Activated T-cell treated with anti-CD3 and anti-CD28 coated beads, Interleukin-2, amount 50 U/mL, for 4 hours (primary cell): ENCODE measurements at regions not wholly inside any gene's neighbourhood (a gene's known extent, or its start where the extent isn't known, plus 50 kb on each side); places are given as distances from the start of the nearest gene placed in this dataset.

Experiments
- ATAC-seq, 2 donors: fragments of 200-7000 bp; cut with Tn5 transposase; one replicate each; pipeline ENCODE4 v1.10.0; 2021
- DNase-seq: peaks from one replicate; pipeline ENCODE4 v3.0.0-alpha.2; 2020
- H3K27me3 Mint-ChIP-seq: one replicate; pipeline ENCODE4 v1.8.0; 2021; ENCODE audit warnings: low read depth, mixed read lengths
- H3K36me3 Mint-ChIP-seq: one replicate; pipeline ENCODE4 v1.8.0; 2022; ENCODE audit warnings: mixed read lengths; ENCODE audit not compliant: insufficient read depth
- H3K4me1 Mint-ChIP-seq: one replicate; pipeline ENCODE4 v1.8.0; 2021; ENCODE audit warnings: low read depth, mixed read lengths
- H3K4me3 Mint-ChIP-seq: one replicate; pipeline ENCODE4 v1.8.0; 2021; ENCODE audit warnings: mild to moderate bottlenecking, moderate library complexity, mixed read lengths
- H3K9me3 Mint-ChIP-seq: one replicate; pipeline ENCODE4 v1.8.0; 2021; ENCODE audit warnings: mixed read lengths

GRCh38 chr5:155268770-155269425 lies 255.3 kb downstream of the KIF4B start:
- no peaks in the 10 kb centered on the region for H3K4me1 Mint-ChIP-seq
- no peaks in the 10 kb centered on the region for H3K9me3 Mint-ChIP-seq
- H3K36me3 Mint-ChIP-seq, result no peaks in the 10 kb centered on the region
- H3K4me3 Mint-ChIP-seq, result no peak overlapping the region
- no peak for ATAC-seq
- no peak for DNase-seq
- H3K27me3 Mint-ChIP-seq, result no peaks in the 10 kb centered on the region

DNA sequence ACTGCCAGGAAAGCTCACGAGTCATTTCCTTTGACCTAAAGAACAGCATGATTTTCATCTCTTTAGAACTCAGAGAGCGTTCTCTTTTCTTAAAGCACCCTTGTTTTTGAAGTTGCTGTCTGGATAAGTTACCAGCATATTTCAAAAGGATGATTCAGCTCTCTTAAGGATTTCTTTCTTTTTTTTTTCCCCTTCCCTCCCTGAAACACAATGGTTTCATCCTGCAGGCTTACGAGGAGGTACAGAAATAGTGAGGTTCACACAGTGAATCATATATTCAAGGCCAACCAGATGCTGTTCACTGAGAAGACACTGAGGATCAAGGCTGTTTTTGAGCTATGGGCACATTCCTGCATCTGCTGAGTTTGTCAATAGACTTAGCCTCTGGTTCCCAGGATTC lies 257.2 kb downstream of the KIF4B start:
- DNase-seq (no peak), ATAC-seq (no peak)
- no peak overlapping the region for H3K4me3 Mint-ChIP-seq
- H3K36me3 Mint-ChIP-seq, result no peaks in the 10 kb centered on the region
- H3K27me3 Mint-ChIP-seq, result no peaks in the 10 kb centered on the region
- no peaks in the 10 kb centered on the region for H3K4me1 Mint-ChIP-seq
- no peaks in the 10 kb centered on the region for H3K9me3 Mint-ChIP-seq

DNA sequence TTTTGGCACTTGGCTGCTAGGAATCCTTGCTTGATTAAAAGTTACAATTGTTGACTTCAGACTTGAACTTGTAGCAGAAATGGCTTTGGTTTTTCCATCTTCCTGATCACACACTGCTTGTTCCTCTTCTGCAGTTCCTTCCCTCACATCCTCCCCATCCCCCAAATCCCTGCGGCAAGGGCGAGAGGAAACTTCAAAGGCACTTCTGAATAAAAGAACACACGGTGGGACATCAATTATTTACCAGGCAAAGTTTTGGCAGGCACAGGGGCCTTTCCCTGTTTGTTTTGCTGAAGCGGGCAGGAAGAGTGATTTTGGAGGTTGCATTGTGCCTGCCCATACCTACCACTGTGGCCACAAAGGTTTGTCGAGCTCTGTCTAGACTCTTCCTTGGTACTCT lies 260.9 kb downstream of the KIF4B start:
- H3K9me3 Mint-ChIP-seq, result no peaks in the 10 kb centered on the region
- ATAC-seq (no peak), DNase-seq (no peak)
- no peaks in the 10 kb centered on the region for H3K4me1 Mint-ChIP-seq
- H3K27me3 Mint-ChIP-seq, result no peaks in the 10 kb centered on the region
- no peak overlapping the region for H3K4me3 Mint-ChIP-seq
- H3K36me3 Mint-ChIP-seq, result no peaks in the 10 kb centered on the region

DNA sequence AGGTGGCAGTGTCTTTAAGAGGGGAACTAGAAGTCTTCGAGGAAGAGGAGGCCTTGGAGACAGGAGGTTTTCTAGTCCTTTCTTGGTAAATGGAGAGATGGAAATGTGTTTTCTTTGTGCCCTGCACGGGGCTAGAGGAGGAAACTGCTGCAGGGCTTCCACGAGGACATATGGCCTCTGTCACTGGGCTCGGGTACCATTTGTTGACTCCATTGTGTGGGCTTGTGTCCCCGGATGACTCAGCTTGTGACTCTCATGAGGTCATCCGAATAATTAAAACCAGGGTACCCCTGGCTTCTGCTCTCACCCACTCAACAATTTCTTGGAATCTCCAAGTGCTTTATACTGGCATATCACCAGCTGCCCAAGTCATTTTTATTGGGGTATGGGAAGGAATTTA lies 261.7 kb downstream of the KIF4B start:
- ATAC-seq (no peak), DNase-seq (no peak)
- H3K4me1 Mint-ChIP-seq, result no peaks in the 10 kb centered on the region
- H3K27me3 Mint-ChIP-seq, result no peaks in the 10 kb centered on the region
- H3K36me3 Mint-ChIP-seq, result no peaks in the 10 kb centered on the region
- H3K4me3 Mint-ChIP-seq, result no peak overlapping the region
- H3K9me3 Mint-ChIP-seq, result no peaks in the 10 kb centered on the region

- ATAC-seq, result no peak
- H3K9me3 Mint-ChIP-seq, result no peaks in the 10 kb centered on the region
- H3K4me3 Mint-ChIP-seq, result no peak overlapping the region
- peaks cover 2% of the 10 kb centered on the region for H3K27me3 Mint-ChIP-seq
- no peaks in the 10 kb centered on the region for H3K4me1 Mint-ChIP-seq
- H3K36me3 Mint-ChIP-seq, result no peaks in the 10 kb centered on the region
- no peak for DNase-seq
These were observed 262.7 kb downstream of the KIF4B start for GRCh38 chr5:155276231-155276630.

- DNase-seq (no peak), ATAC-seq (no peak)
- Mint-ChIP-seq H3K9me3 (no peaks in the 10 kb centered on the region), H3K4me3 (no peak overlapping the region), H3K36me3 (no peaks in the 10 kb centered on the region), H3K27me3 (peaks cover 7% of the 10 kb centered on the region), H3K4me1 (no peaks in the 10 kb centered on the region)
These were observed 265.0 kb downstream of the KIF4B start for GRCh38 chr5:155278532-155278931.

DNA sequence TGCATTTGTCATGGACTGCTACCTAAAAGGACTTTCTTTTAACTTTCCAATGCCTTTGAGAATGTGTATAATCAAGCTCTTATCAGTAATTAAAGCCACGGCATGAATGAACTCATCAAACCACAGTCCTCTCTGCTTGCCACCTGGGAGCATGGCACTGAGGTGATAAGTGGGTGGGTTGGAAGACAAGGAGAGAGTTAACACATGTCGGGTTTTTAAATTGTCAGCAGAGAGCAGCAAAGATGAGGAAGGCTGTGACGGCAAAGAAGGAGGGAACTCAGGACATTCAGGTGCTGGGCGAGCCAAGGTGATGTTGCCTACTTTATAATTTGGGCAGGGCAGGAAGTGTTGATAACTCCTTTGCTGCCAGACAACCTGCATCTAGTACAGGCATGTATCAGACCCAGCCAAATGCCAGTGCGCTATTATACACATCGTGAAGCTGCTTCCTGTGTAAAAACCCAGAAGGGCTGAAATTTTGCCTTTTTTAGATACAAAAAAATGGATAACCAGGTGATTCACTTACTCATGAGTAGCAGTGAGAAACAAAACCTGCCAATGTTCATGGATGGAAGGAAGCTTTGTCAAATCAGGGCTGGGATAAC lies 269.1 kb downstream of the KIF4B start:
- no peaks in the 10 kb centered on the region for H3K4me1 Mint-ChIP-seq
- H3K36me3 Mint-ChIP-seq, result no peaks in the 10 kb centered on the region
- H3K4me3 Mint-ChIP-seq, result no peak overlapping the region
- no peak for DNase-seq
- no peak for ATAC-seq
- H3K9me3 Mint-ChIP-seq, result no peaks in the 10 kb centered on the region
- H3K27me3 Mint-ChIP-seq, result peaks cover 9% of the 10 kb centered on the region

DNA sequence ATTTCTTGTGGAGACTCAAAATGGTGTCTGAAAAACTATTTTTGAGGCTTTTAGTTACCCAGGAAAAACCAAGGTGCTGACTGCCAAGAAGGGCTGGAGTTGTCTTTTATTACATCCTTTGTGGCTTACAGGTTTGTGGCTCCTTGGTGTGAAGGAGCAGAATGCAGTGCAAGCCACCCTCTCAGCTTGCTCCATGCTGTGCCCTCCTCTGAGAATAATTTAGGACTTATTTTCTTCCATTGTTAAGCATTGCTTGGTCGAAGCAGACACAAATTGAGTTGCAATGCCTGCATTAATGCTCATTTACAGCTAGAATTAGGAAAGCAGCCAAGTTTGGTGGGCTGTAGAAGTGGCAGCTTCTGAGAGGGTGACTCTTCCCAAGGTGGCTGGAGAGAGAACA lies 272.2 kb downstream of the KIF4B start:
- no peaks in the 10 kb centered on the region for H3K36me3 Mint-ChIP-seq
- no peak for ATAC-seq
- DNase-seq, result no peak

DNA sequence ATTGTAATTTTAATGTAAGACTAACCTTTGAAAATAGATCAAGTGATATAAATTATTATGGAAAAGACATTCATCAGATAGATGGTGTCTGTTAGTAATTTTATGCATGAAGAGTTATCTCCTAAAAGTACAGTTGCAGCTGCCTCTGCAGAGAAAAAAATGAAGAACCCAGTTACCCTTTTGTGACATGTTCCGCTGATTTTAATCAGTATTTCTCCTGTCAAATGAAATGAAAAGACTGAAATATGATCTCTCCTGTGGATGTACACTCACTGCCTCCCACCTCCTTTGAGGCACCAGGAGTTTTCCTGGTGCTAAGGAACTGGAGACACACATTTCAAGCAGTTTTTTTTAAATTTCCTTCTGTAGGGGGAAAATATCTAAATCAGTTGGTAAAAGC lies 277.4 kb downstream of the KIF4B start:
- Mint-ChIP-seq H3K4me1 (no peaks in the 10 kb centered on the region), H3K27me3 (no peaks in the 10 kb centered on the region), H3K4me3 (no peak overlapping the region), H3K9me3 (no peaks in the 10 kb centered on the region), H3K36me3 (no peaks in the 10 kb centered on the region)
- DNase-seq (no peak), ATAC-seq (no peak)

More for the DNA sequence above, 272.2 kb downstream of the KIF4B start:
- no peaks in the 10 kb centered on the region for H3K4me1 Mint-ChIP-seq
- H3K9me3 Mint-ChIP-seq, result no peaks in the 10 kb centered on the region
- no peak overlapping the region for H3K4me3 Mint-ChIP-seq
- peaks cover 9% of the 10 kb centered on the region for H3K27me3 Mint-ChIP-seq

DNA sequence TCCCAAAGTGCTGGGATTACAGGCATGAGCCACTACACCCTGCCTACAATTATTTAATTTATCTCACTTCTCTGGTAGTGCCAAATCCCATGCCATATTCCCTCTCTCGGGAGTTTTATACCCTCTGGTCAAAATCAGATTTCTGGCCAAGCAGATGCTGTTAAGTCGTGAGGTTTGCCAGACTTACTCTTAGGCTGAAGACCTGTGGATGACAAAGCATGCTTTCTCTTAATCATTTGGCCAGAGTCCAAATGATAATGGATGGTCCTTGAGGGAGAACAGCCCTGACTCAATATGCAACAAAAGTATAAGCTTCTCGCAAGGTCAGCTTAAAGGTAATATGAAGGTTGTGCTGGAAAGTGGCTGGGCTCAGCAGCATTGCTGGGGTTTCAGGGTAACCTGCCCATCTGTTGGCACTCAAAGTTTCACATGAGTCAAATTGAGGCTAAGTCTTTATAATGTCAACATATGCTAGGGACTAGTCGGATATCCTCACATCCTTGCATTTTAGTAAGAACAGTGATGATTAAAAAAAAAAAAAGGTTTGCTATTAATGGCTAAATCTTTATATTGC lies 280.1 kb downstream of the KIF4B start:
- Mint-ChIP-seq H3K27me3 (no peaks in the 10 kb centered on the region), H3K9me3 (no peaks in the 10 kb centered on the region), H3K4me1 (no peaks in the 10 kb centered on the region), H3K4me3 (no peak overlapping the region), H3K36me3 (no peaks in the 10 kb centered on the region)
- no peak for DNase-seq
- ATAC-seq, result no peak

DNA sequence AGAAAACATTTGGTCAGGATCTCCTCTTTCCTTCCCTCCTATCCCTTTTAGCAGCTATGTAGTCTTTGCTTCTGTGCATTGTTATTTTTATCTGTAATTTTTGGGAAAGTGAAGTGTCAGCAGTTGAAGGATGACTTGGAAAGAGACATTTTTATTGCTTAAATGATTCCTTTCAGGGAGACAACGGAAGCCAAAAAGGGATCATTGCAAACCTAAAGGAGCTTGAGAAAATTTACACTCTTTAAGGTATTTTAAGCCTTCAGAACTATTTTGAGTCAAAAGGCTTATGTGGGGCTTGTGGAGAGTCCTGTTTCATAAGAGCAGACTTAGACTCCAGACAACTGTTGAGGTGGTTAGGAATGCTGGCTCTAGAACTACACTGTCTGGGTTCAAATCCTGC lies 281.6 kb downstream of the KIF4B start:
- Mint-ChIP-seq H3K9me3 (no peaks in the 10 kb centered on the region), H3K27me3 (no peaks in the 10 kb centered on the region), H3K4me3 (no peak overlapping the region), H3K4me1 (no peaks in the 10 kb centered on the region), H3K36me3 (no peaks in the 10 kb centered on the region)
- ATAC-seq (no peak), DNase-seq (no peak)

GRCh38 chr5:155299386-155300005 lies 285.9 kb downstream of the KIF4B start:
- DNase-seq (no peak), ATAC-seq (no peak)
- H3K36me3 Mint-ChIP-seq, result no peaks in the 10 kb centered on the region
- no peaks in the 10 kb centered on the region for H3K27me3 Mint-ChIP-seq
- no peaks in the 10 kb centered on the region for H3K4me1 Mint-ChIP-seq
- H3K4me3 Mint-ChIP-seq, result no peak overlapping the region
- no peaks in the 10 kb centered on the region for H3K9me3 Mint-ChIP-seq

- H3K9me3 Mint-ChIP-seq, result no peaks in the 10 kb centered on the region
- H3K4me3 Mint-ChIP-seq, result no peak overlapping the region
- no peak for ATAC-seq
- H3K27me3 Mint-ChIP-seq, result peaks cover 3% of the 10 kb centered on the region
- H3K4me1 Mint-ChIP-seq, result no peaks in the 10 kb centered on the region
- H3K36me3 Mint-ChIP-seq, result no peaks in the 10 kb centered on the region
- DNase-seq, result no peak
These were observed 289.6 kb downstream of the KIF4B start for GRCh38 chr5:155303120-155303519.

GRCh38 chr5:155307229-155307628 lies 293.7 kb downstream of the KIF4B start:
- ATAC-seq, result no peak
- H3K36me3 Mint-ChIP-seq, result no peaks in the 10 kb centered on the region
- no peaks in the 10 kb centered on the region for H3K4me1 Mint-ChIP-seq
- DNase-seq, result no peak
- no peaks in the 10 kb centered on the region for H3K9me3 Mint-ChIP-seq
- H3K4me3 Mint-ChIP-seq, result no peak overlapping the region
- peaks cover 3% of the 10 kb centered on the region for H3K27me3 Mint-ChIP-seq

- H3K4me1 Mint-ChIP-seq, result no peaks in the 10 kb centered on the region
- no peak for ATAC-seq
These were observed 294.7 kb downstream of the KIF4B start for GRCh38 chr5:155308289-155308688.

More at GRCh38 chr5:155308289-155308688, 294.7 kb downstream of the KIF4B start:
- Mint-ChIP-seq H3K36me3 (no peaks in the 10 kb centered on the region), H3K9me3 (no peaks in the 10 kb centered on the region), H3K27me3 (peaks cover 3% of the 10 kb centered on the region), H3K4me3 (no peak overlapping the region)
- no peak for DNase-seq
